HepG2 (cell line): ENCODE measurements at regions not wholly inside any gene's neighbourhood (a gene's known extent, or its start where the extent isn't known, plus 50 kb on each side); places are given as distances from the start of the nearest gene placed in this dataset.

Experiments used
- ATAC-seq: fragments of 200-7000 bp; cut with Tn5 transposase; 3 replicates; pipeline ENCODE4 v1.9.1; 2020; ENCODE audit warnings: mild to moderate bottlenecking, moderate library complexity
- BruUV-seq: library from RNA; stranded (reverse); fragments of 400-500 nt; replicated peaks from 2 replicates; lab custom pipeline; 2021; lab: Mats Ljungman, UMichigan
- CTCF ChIA-PET: fragments of 300-600 bp; formaldehyde crosslinking; extraction: SDS; loops from one replicate; lab custom pipeline; 2021; ENCODE audit warnings: low total read pairs, inconsistent platforms, low intra/inter-chr PET ratio; lab: Yijun Ruan, JAX
- POLR2A ChIA-PET: fragments of 350-600 bp; sonication (Branson Sonifier 250); formaldehyde crosslinking; loops from one replicate; lab custom pipeline; 2020; ENCODE audit warnings: antibody characterized with exemption, inconsistent platforms; lab: Yijun Ruan, JAX
- DNase-seq: peaks from one replicate; pipeline ENCODE4 v3.0.0-alpha.2; 2015; ENCODE audit warnings: low spot score
- FAIRE-seq: peaks from 3 replicates; lab custom pipeline; 2011; peaks lifted over from hg19 to GRCh38; lab: Jason Lieb, UNC
- H2AFZ ChIP-seq: one replicate; pipeline ENCODE4 v1.6.1; 2011; ENCODE audit warnings: low read length, inconsistent platforms
- H3K27ac ChIP-seq: fragments of 300-600 bp; 3 replicates; pipeline ENCODE4 v1.8.0; 2011; ENCODE audit warnings: mixed run types, mild to moderate bottlenecking, mixed read lengths, low read length, inconsistent platforms; ENCODE audit not compliant: insufficient read depth; ENCODE audit errors: extremely low read length
- H3K27me3 ChIP-seq, 2 experiments: fragments of 200-600 bp in 1 of 2; 2 replicates in 1 of 2; 3 replicates in 1 of 2; pipeline versions ENCODE4 v1.6.0 to v1.8.0; 2011; ENCODE audit warnings: low read length in 2 of 2, mild to moderate bottlenecking in 2 of 2, moderate library complexity in 2 of 2, inconsistent platforms in 1 of 2; ENCODE audit not compliant: insufficient read depth in 2 of 2, control insufficient read depth in 1 of 2
- H3K36me3 ChIP-seq, 2 experiments: fragments of 200-600 bp in 1 of 2; replicated peaks in 1 of 2; 2 replicates in 1 of 2; 3 replicates in 1 of 2; pipeline versions ENCODE4 v1.5.1 to v1.8.0; 2011; ENCODE audit warnings: low read length in 2 of 2, inconsistent platforms in 1 of 2; ENCODE audit not compliant: insufficient read depth in 2 of 2, control insufficient read depth in 1 of 2
- H3K4me1 ChIP-seq: 2 replicates; pipeline ENCODE4 v1.5.1; 2012; ENCODE audit warnings: low read length, inconsistent platforms; ENCODE audit not compliant: insufficient read depth
- H3K4me2 ChIP-seq: 2 replicates; pipeline ENCODE4 v1.6.0; 2011; ENCODE audit warnings: low read depth, low read length, inconsistent platforms
- H3K4me3 ChIP-seq, 3 experiments: fragments of 200-600 bp in 1 of 3; sonication (generic), shearing (Covaris generic) in 1 of 3; replicated peaks in 1 of 3; 2 replicates each; pipeline ENCODE4 v1.5.1; 2011 to 2016; ENCODE audit warnings: low read length in 3 of 3, inconsistent platforms in 2 of 3, low read depth in 2 of 3, mild to moderate bottlenecking in 2 of 3, control low read depth in 1 of 3, mixed read lengths in 1 of 3; ENCODE audit not compliant: insufficient read depth in 1 of 3
- H3K79me2 ChIP-seq: one replicate; pipeline ENCODE4 v1.6.1; 2011; ENCODE audit warnings: low read length, inconsistent platforms; ENCODE audit not compliant: insufficient read depth
- H3K9ac ChIP-seq: 2 replicates; pipeline ENCODE4 v1.6.0; 2011; ENCODE audit warnings: mild to moderate bottlenecking, low read depth, low read length, inconsistent platforms; ENCODE audit not compliant: insufficient read depth
- H3K9me3 ChIP-seq: 2 replicates; pipeline ENCODE4 v1.5.1; 2012; ENCODE audit warnings: mild to moderate bottlenecking, low read length
- H4K20me1 ChIP-seq: 2 replicates; pipeline ENCODE4 v1.6.0; 2011; ENCODE audit warnings: inconsistent platforms, mild to moderate bottlenecking, low read length, moderate library complexity; ENCODE audit not compliant: insufficient read depth
- CCDC6 ChIP-seq: sonication (generic); formaldehyde crosslinking; IDR thresholded peaks from 2 replicates; pipeline ENCODE4 v1.8.1; 2022; ENCODE audit warnings: mild to moderate bottlenecking, missing genetic modification reagents, moderate library complexity
- DMTF1 ChIP-seq: sonication (generic); formaldehyde crosslinking; IDR thresholded peaks from 2 replicates; pipeline ENCODE4 v1.4.0; 2020; ENCODE audit warnings: mild to moderate bottlenecking, missing genetic modification reagents
- HMG20B ChIP-seq: conservative IDR thresholded peaks from 2 replicates; pipeline ENCODE4 v1.6.1; 2016; ENCODE audit warnings: missing genetic modification reagents, missing compliant biosample characterization
- KLF13 ChIP-seq: sonication (generic); formaldehyde crosslinking; IDR thresholded peaks from 2 replicates; pipeline ENCODE4 v1.4.0; 2020; ENCODE audit warnings: mild to moderate bottlenecking, missing genetic modification reagents
- MTA3 ChIP-seq: sonication (generic); formaldehyde crosslinking; IDR thresholded peaks from 2 replicates; pipeline ENCODE4 v1.4.0; 2020; ENCODE audit warnings: missing genetic modification reagents
- NR2F2 ChIP-seq: IDR thresholded peaks from 2 replicates; pipeline ENCODE4 v1.6.1; 2012; ENCODE audit warnings: low read depth, inconsistent platforms, borderline replicate concordance
- NRL ChIP-seq: sonication (generic); formaldehyde crosslinking; IDR thresholded peaks from 2 replicates; pipeline ENCODE4 v1.5.0; 2020; ENCODE audit warnings: missing genetic modification reagents, mild to moderate bottlenecking, moderate library complexity, borderline replicate concordance
- PBX2 ChIP-seq: IDR thresholded peaks from 2 replicates; pipeline ENCODE4 v1.6.1; 2016; ENCODE audit warnings: control low read depth
- RFXAP ChIP-seq: sonication (generic); formaldehyde crosslinking; IDR thresholded peaks from 2 replicates; pipeline ENCODE4 v1.4.0; 2020; ENCODE audit warnings: missing genetic modification reagents, borderline replicate concordance
- ZBTB10 ChIP-seq: sonication (generic); formaldehyde crosslinking; IDR thresholded peaks from 2 replicates; pipeline ENCODE4 v1.4.0; 2020; ENCODE audit warnings: missing genetic modification reagents, borderline replicate concordance
- ZNF333 ChIP-seq: sonication (generic); formaldehyde crosslinking; IDR thresholded peaks from 2 replicates; pipeline ENCODE4 v1.4.0; 2020; ENCODE audit warnings: mild to moderate bottlenecking, missing genetic modification reagents, borderline replicate concordance
- ZNF382 ChIP-seq: sonication (generic); formaldehyde crosslinking; IDR thresholded peaks from 2 replicates; pipeline ENCODE4 v1.5.0; 2020; ENCODE audit warnings: missing genetic modification reagents, mild to moderate bottlenecking, borderline replicate concordance
- ZNF44 ChIP-seq: sonication (generic); formaldehyde crosslinking; IDR thresholded peaks from 2 replicates; pipeline ENCODE4 v1.5.1; 2020; ENCODE audit warnings: mild to moderate bottlenecking, missing genetic modification reagents
- ZNF503 ChIP-seq: sonication (generic); formaldehyde crosslinking; IDR thresholded peaks from 2 replicates; pipeline ENCODE4 v1.4.0; 2020; ENCODE audit warnings: missing genetic modification reagents
- ZNF547 ChIP-seq: sonication (generic); formaldehyde crosslinking; IDR thresholded peaks from 2 replicates; pipeline ENCODE4 v1.5.1; 2020; ENCODE audit warnings: mild to moderate bottlenecking, missing genetic modification reagents
- ZNF576 ChIP-seq: sonication (generic); formaldehyde crosslinking; IDR thresholded peaks from 2 replicates; pipeline ENCODE4 v1.4.0; 2020; ENCODE audit warnings: mild to moderate bottlenecking, missing genetic modification reagents
- ZNF720 ChIP-seq: sonication (generic); formaldehyde crosslinking; IDR thresholded peaks from 2 replicates; pipeline ENCODE4 v1.4.0; 2020; ENCODE audit warnings: missing genetic modification reagents
- WGBS: methylation state at CpG from one replicate; pipeline ENCODE4 v1.1.6; 2017; ENCODE audit warnings: low lambda C conversion rate; 5-methylcytosine and 5-hydroxymethylcytosine counted together
- in situ Hi-C: cut with HindIII; loops from 2 replicates; pipeline ENCODE4 v1.10.0; 2017; ENCODE audit warnings: low pct_unique_long_range_greater_than_20kb; ENCODE audit not compliant: extremely low pct_ligation_motif_present
- intact Hi-C: fragments of 100-400 bp; cut with micrococcal nuclease; formaldehyde crosslinking; loops from one replicate; pipeline ENCODE4 v1.10.0; 2022; ENCODE audit not compliant: unreplicated experiment

GRCh38 chr20:57074386-57074785, 192.1 kb downstream of the BMP7 start:
- H4K20me1 ChIP-seq = no peaks in the 10 kb centered on the region
- POLR2A ChIA-PET = no interaction called here
- CTCF ChIA-PET = no interaction called here
- WGBS = 43% methylated on average over 10 of the region's 12 CpGs
- DNase-seq (no peak), ATAC-seq (no peak), FAIRE-seq (no peak)
- no peaks in the 10 kb centered on the region for H3K4me1 ChIP-seq
- H3K36me3 ChIP-seq = no peaks in the 10 kb centered on the region
- in situ Hi-C loops (no loop called here), intact Hi-C loops (no loop called here)
- no peak overlapping the region for H2AFZ ChIP-seq
- no peak for TF ChIP-seq HMG20B (CRISPR knock-in tag)
- no peak for TF ChIP-seq ZBTB10 (CRISPR knock-in tag)
- TF ChIP-seq DMTF1 (CRISPR knock-in tag) = no peak
- TF ChIP-seq KLF13 (CRISPR knock-in tag) = no peak
- TF ChIP-seq ZNF547 (CRISPR knock-in tag) = no peak
- TF ChIP-seq ZNF382 (CRISPR knock-in tag) = no peak
- TF ChIP-seq CCDC6 (CRISPR knock-in tag) = no peak
- TF ChIP-seq PBX2 (CRISPR knock-in tag) = no peak
- TF ChIP-seq ZNF720 = no peak
- TF ChIP-seq ZNF503 (CRISPR knock-in tag) = no peak
- TF ChIP-seq RFXAP (CRISPR knock-in tag) = no peak
- no peak for TF ChIP-seq MTA3 (CRISPR knock-in tag)
- no peak for TF ChIP-seq NR2F2
- TF ChIP-seq NRL (CRISPR knock-in tag) = no peak
- TF ChIP-seq ZNF576 = no peak
- TF ChIP-seq ZNF333 (CRISPR knock-in tag) = no peak
- no peak for TF ChIP-seq ZNF44 (CRISPR knock-in tag)
- BruUV-seq = no TSS peak
- peaks cover 2 to 49% of the 10 kb centered on the region in 2 experiments; a peak in 3 of 5 replicates for H3K27me3 ChIP-seq
- no peak overlapping the region for H3K4me3 ChIP-seq
- H3K4me2 ChIP-seq = no peak overlapping the region
- no peak overlapping the region for H3K9ac ChIP-seq
- H3K79me2 ChIP-seq = no peaks in the 10 kb centered on the region
- no peak overlapping the region for H3K27ac ChIP-seq
- peaks cover 16% of the 10 kb centered on the region for H3K9me3 ChIP-seq
